ENCODE measurements at regions not wholly inside any gene's neighbourhood (a gene's known extent, or its start where the extent isn't known, plus 50 kb on each side); places are given as distances from the start of the nearest gene placed in this dataset.

DNA sequence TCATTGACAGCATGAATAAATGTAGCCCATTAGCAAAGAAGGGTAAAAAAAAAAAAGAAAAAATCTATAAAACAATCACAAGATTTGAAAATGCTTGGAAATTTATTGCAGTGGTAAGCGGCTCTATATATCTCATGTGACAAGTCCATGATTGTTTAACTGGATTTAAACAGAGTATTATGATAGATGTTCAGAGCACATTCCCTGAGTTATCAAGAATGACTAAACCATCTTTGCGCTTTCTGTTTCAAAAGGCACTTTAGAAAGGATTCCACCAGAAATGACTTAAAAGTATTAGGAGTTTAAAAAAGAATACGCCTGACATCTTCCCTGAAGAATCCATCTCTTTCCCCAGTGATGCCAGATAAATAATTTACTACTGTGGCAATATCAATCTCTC is 409.5 kb upstream of the UBE2E3 start:
- no peaks in the 10 kb centered on the region for H3K9me3 Mint-ChIP-seq
- no CpG with 5 or more reads among the region's 3 CpGs for WGBS (ENCODE audit: insufficient coverage)
- DNase-seq (no peak), ATAC-seq (replicated peaks in 1 of 4) (no peak)
- peaks cover 3 to 6% of the 10 kb centered on the region in 2 donors for H3K27me3 Mint-ChIP-seq
- H3K4me3 Mint-ChIP-seq = no peak overlapping the region
- no peaks in the 10 kb centered on the region for H3K36me3 Mint-ChIP-seq
- no peaks in the 10 kb centered on the region for H3K27me3 ChIP-seq (replicated peaks in 1 of 2; ENCODE audit: control insufficient read depth in 2 of 2, extremely low read depth in 1 of 2, insufficient read depth in 2 of 2, low read length in 1 of 2)
- no peak overlapping the region for H3K27ac ChIP-seq (ENCODE audit: low read length)
- H3K36me3 ChIP-seq (ENCODE audit: control insufficient read depth in 2 of 2, extremely low read depth in 1 of 2, insufficient read depth in 1 of 2, low read length in 1 of 2) = no peaks in the 10 kb centered on the region
- no peaks in the 10 kb centered on the region for H3K4me1 Mint-ChIP-seq
- H3K27ac Mint-ChIP-seq = no peak overlapping the region
- POLR2A ChIA-PET = interaction anchor here in 1 of 2 donors (0.7 kb wide), 1 partner anchor 952 kb away, joined by 4 read pairs; no protein-coding TSS in a partner anchor
- H3K4me1 ChIP-seq (ENCODE audit: control insufficient read depth in 1 of 2, extremely low read depth in 1 of 2, insufficient read depth in 2 of 2, low read length in 2 of 2) = no peaks in the 10 kb centered on the region
- no peak overlapping the region for H3K4me3 ChIP-seq (ENCODE audit: control insufficient read depth in 1 of 2, extremely low read depth in 1 of 2, low read length in 1 of 2)
- CTCF ChIA-PET = no interaction called here
- H3K9me3 ChIP-seq = no peaks in the 10 kb centered on the region

DNA sequence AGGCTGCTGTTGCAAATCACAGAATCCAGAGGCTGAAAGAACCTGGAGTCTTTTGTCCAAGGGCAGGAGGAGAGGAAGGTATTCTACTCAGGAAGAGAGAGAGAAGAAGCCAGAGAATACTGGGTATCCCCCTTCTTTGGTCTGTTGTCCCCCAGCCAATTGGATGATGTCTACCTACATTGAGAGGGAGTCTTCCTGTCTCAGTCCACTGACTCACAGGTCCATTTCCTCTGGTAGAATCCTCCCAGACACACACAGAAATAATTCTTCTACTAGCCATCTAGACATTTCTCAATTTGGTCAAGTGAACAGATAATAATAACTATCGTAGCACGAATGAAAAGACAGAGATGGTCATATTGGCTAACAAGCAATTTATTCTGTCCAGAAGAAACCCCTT is 416.4 kb upstream of the UBE2E3 start:
- Mint-ChIP-seq H3K27me3 (peaks cover 5 to 8% of the 10 kb centered on the region in 2 donors), H3K9me3 (no peaks in the 10 kb centered on the region), H3K4me3 (no peak overlapping the region), H3K27ac (no peak overlapping the region), H3K36me3 (no peaks in the 10 kb centered on the region), H3K4me1 (no peaks in the 10 kb centered on the region)
- no peaks in the 10 kb centered on the region for H3K9me3 ChIP-seq
- no CpG with 5 or more reads among the region's 2 CpGs for WGBS (ENCODE audit: insufficient coverage)
- ChIA-PET CTCF (no interaction called here), POLR2A (no interaction called here)
- H3K27ac ChIP-seq (ENCODE audit: low read length) = no peak overlapping the region
- ATAC-seq (replicated peaks in 1 of 4) = no peak
- DNase-seq = no peak
- H3K4me1 ChIP-seq (ENCODE audit: control insufficient read depth in 1 of 2, extremely low read depth in 1 of 2, insufficient read depth in 2 of 2, low read length in 2 of 2) = no peaks in the 10 kb centered on the region
- no peaks in the 10 kb centered on the region for H3K36me3 ChIP-seq (ENCODE audit: control insufficient read depth in 2 of 2, extremely low read depth in 1 of 2, insufficient read depth in 1 of 2, low read length in 1 of 2)
- peaks cover 0 to 4% of the 10 kb centered on the region in 2 experiments for H3K27me3 ChIP-seq (replicated peaks in 1 of 2; ENCODE audit: control insufficient read depth in 2 of 2, extremely low read depth in 1 of 2, insufficient read depth in 2 of 2, low read length in 1 of 2)
- H3K4me3 ChIP-seq (ENCODE audit: control insufficient read depth in 1 of 2, extremely low read depth in 1 of 2, low read length in 1 of 2) = no peak overlapping the region

DNA sequence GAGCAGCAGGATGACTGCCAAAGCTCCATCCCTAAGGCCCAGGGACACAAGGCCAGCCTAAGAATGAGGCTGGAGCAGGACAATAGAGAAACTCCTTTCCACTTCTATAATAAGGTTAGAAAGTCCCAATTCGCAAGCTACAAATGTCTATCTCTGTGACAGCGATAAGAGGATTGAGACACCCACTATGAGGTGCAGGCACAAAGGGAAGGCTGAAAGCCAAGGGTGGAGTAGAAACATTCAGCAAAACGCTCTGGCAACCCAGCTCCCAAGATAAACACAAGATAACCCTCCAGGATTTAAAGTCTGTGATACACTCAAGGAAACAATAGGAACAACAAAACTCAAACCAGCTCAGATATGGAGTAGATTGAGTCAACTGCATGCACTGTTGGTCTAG is 418.0 kb upstream of the UBE2E3 start:
- H3K27ac ChIP-seq (ENCODE audit: low read length) = no peak overlapping the region
- Mint-ChIP-seq H3K4me3 (no peak overlapping the region), H3K36me3 (no peaks in the 10 kb centered on the region), H3K4me1 (no peaks in the 10 kb centered on the region), H3K27ac (no peak overlapping the region), H3K27me3 (peaks cover 1 to 8% of the 10 kb centered on the region in 2 donors), H3K9me3 (no peaks in the 10 kb centered on the region)
- H3K9me3 ChIP-seq = no peaks in the 10 kb centered on the region
- ChIA-PET POLR2A (interaction anchor here in 1 of 2 donors (0.7 kb wide), 1 partner anchor 51 kb away, joined by 4 read pairs; no protein-coding TSS in a partner anchor), CTCF (no interaction called here)
- ATAC-seq (replicated peaks in 1 of 4) (no peak), DNase-seq (no peak)
- no peaks in the 10 kb centered on the region for H3K36me3 ChIP-seq (ENCODE audit: control insufficient read depth in 2 of 2, extremely low read depth in 1 of 2, insufficient read depth in 1 of 2, low read length in 1 of 2)
- no peaks in the 10 kb centered on the region for H3K4me1 ChIP-seq (ENCODE audit: control insufficient read depth in 1 of 2, extremely low read depth in 1 of 2, insufficient read depth in 2 of 2, low read length in 2 of 2)
- WGBS (ENCODE audit: insufficient coverage) = no CpG with 5 or more reads among the region's 3 CpGs
- peaks cover 0 to 4% of the 10 kb centered on the region in 2 experiments for H3K27me3 ChIP-seq (replicated peaks in 1 of 2; ENCODE audit: control insufficient read depth in 2 of 2, extremely low read depth in 1 of 2, insufficient read depth in 2 of 2, low read length in 1 of 2)
- no peak overlapping the region for H3K4me3 ChIP-seq (ENCODE audit: control insufficient read depth in 1 of 2, extremely low read depth in 1 of 2, low read length in 1 of 2)

DNA sequence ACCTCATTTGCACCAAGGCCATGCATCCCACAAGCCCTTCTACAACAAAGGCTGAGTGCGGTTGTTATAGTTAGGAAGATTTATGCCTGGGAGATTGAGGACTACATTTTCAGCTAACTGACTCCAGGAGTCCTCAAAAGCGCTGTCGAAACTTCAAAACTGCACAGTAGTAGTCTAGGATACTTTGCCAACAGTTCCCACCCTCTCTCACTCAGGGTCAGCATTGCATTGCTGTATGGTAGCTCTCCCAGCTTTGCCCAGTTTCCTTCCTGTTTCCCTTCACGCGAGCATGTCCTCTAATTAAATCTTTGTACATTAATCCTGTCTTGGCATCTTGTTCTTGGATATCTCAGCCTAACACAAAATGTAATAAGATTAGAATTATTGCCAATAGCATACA is 420.6 kb upstream of the UBE2E3 start:
- Mint-ChIP-seq H3K27ac (no peak overlapping the region), H3K4me3 (no peak overlapping the region), H3K9me3 (no peaks in the 10 kb centered on the region), H3K4me1 (no peaks in the 10 kb centered on the region), H3K27me3 (peaks cover 1 to 8% of the 10 kb centered on the region in 2 donors), H3K36me3 (no peaks in the 10 kb centered on the region)
- H3K4me1 ChIP-seq (ENCODE audit: control insufficient read depth in 1 of 2, extremely low read depth in 1 of 2, insufficient read depth in 2 of 2, low read length in 2 of 2) = no peaks in the 10 kb centered on the region
- no peaks in the 10 kb centered on the region for H3K9me3 ChIP-seq
- 23% methylated on average over 2 of the region's 5 CpGs for WGBS (ENCODE audit: insufficient coverage)
- H3K27ac ChIP-seq (ENCODE audit: low read length) = no peak overlapping the region
- ATAC-seq (replicated peaks in 1 of 4) = no peak
- no peaks in the 10 kb centered on the region for H3K36me3 ChIP-seq (ENCODE audit: control insufficient read depth in 2 of 2, extremely low read depth in 1 of 2, insufficient read depth in 1 of 2, low read length in 1 of 2)
- ChIA-PET CTCF (no interaction called here), POLR2A (no interaction called here)
- H3K4me3 ChIP-seq (ENCODE audit: control insufficient read depth in 1 of 2, extremely low read depth in 1 of 2, low read length in 1 of 2) = no peak overlapping the region
- no peak for DNase-seq
- peaks cover 0 to 12% of the 10 kb centered on the region in 2 experiments for H3K27me3 ChIP-seq (replicated peaks in 1 of 2; ENCODE audit: control insufficient read depth in 2 of 2, extremely low read depth in 1 of 2, insufficient read depth in 2 of 2, low read length in 1 of 2)

DNA sequence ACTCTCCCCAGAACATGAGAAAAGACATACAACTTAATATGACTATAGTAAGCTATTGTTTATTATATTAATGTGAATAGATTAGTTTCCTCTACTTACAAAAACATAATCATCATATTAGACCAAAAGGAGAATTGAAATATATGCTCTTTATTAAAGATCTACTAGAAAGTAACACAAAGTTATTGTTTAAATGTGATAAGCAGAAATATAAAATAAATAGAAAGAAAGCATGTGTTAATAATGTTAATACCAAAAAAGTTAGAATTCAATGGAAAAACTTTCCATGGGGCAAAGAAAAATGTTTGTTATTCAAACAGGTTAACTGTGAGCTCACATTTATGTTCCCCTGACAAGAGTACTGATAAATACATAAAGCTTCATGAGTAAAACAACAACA is 421.4 kb upstream of the UBE2E3 start:
- no peak for DNase-seq
- Mint-ChIP-seq H3K4me3 (no peak overlapping the region), H3K36me3 (no peaks in the 10 kb centered on the region), H3K4me1 (no peaks in the 10 kb centered on the region), H3K27me3 (peaks cover 1 to 8% of the 10 kb centered on the region in 2 donors), H3K9me3 (peaks cover 0 to 4% (median 0%) of the 10 kb centered on the region in 3 donors), H3K27ac (no peak overlapping the region)
- ChIA-PET POLR2A (no interaction called here), CTCF (interaction anchor here in 1 of 2 donors (0.5 kb wide), 1 partner anchor 1036 kb away, joined by 7 read pairs; no protein-coding TSS in a partner anchor)
- no peak for ATAC-seq (replicated peaks in 1 of 4)
- Histone ChIP-seq H3K36me3 (ENCODE audit: control insufficient read depth in 2 of 2, extremely low read depth in 1 of 2, insufficient read depth in 1 of 2, low read length in 1 of 2) (no peaks in the 10 kb centered on the region), H3K27me3 (replicated peaks in 1 of 2; ENCODE audit: control insufficient read depth in 2 of 2, extremely low read depth in 1 of 2, insufficient read depth in 2 of 2, low read length in 1 of 2) (peaks cover 0 to 12% of the 10 kb centered on the region in 2 experiments), H3K4me3 (ENCODE audit: control insufficient read depth in 1 of 2, extremely low read depth in 1 of 2, low read length in 1 of 2) (no peak overlapping the region), H3K27ac (ENCODE audit: low read length) (no peak overlapping the region), H3K4me1 (ENCODE audit: control insufficient read depth in 1 of 2, extremely low read depth in 1 of 2, insufficient read depth in 2 of 2, low read length in 2 of 2) (no peaks in the 10 kb centered on the region), H3K9me3 (no peaks in the 10 kb centered on the region)

DNA sequence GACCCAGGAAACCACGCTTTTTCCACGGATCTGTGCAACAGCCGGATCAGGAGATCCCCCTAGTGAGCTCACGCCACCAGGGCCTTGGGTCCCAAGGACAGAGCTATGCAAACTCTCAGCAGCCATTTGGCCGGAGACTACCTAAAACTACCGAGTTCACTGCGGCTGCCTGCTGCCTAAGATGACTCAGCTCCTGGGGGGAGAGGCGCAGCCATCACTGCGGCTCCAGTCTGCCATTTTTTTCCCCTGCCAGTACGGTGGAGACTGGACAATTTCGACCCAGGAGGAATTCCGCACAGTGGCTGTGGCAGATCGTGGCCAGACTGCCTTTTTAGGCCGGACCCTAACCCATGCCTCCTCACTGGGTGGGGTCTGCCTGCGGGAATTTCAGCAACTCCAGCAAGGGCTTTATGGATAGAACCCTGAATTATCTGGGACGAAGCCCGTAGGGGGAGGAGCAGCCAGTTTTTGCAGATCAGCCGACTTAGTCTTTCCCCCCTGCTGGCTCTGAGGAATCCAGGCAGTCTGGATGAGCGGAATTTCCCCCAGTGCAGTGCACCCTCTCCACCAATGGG is 424.9 kb upstream of the UBE2E3 start:
- 91% methylated on average over 19 of the region's 19 CpGs for WGBS (ENCODE audit: insufficient coverage)
- Mint-ChIP-seq H3K27ac (no peak overlapping the region), H3K9me3 (peaks cover 0 to 4% (median 0%) of the 10 kb centered on the region in 3 donors), H3K36me3 (no peaks in the 10 kb centered on the region), H3K27me3 (peaks cover 0 to 3% of the 10 kb centered on the region in 2 donors), H3K4me3 (no peak overlapping the region), H3K4me1 (no peaks in the 10 kb centered on the region)
- ATAC-seq (replicated peaks in 1 of 4) = no peak
- no peak overlapping the region for H3K27ac ChIP-seq (ENCODE audit: low read length)
- no peaks in the 10 kb centered on the region for H3K9me3 ChIP-seq
- H3K4me1 ChIP-seq (ENCODE audit: control insufficient read depth in 1 of 2, extremely low read depth in 1 of 2, insufficient read depth in 2 of 2, low read length in 2 of 2) = no peaks in the 10 kb centered on the region
- DNase-seq = no peak
- POLR2A ChIA-PET = no interaction called here
- H3K4me3 ChIP-seq (ENCODE audit: control insufficient read depth in 1 of 2, extremely low read depth in 1 of 2, low read length in 1 of 2) = no peak overlapping the region
- H3K36me3 ChIP-seq (ENCODE audit: control insufficient read depth in 2 of 2, extremely low read depth in 1 of 2, insufficient read depth in 1 of 2, low read length in 1 of 2) = no peaks in the 10 kb centered on the region
- peaks cover 0 to 9% of the 10 kb centered on the region in 2 experiments for H3K27me3 ChIP-seq (replicated peaks in 1 of 2; ENCODE audit: control insufficient read depth in 2 of 2, extremely low read depth in 1 of 2, insufficient read depth in 2 of 2, low read length in 1 of 2)
- CTCF ChIA-PET = no interaction called here

DNA sequence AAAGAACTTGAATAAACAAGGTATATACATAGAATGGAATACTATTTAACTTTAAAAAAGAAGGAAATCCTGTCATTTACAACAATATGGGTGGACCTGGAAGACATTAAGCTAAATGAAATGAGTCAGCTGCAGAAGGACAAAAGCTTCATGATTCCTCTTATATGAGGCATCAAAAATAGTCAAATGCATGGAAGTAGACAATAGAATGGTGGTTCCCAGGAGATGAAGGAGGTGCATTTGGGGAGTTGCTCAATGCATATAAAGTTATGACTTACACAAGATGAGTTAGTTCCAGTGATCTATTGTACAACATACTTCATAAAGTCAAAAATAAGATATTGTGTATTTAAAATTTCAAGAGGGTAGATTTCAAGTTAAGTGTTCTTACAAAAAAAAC is 426.1 kb upstream of the UBE2E3 start:
- peaks cover 0 to 4% (median 0%) of the 10 kb centered on the region in 3 donors for H3K9me3 Mint-ChIP-seq
- no peak for ATAC-seq (replicated peaks in 1 of 4)
- no peak overlapping the region for H3K27ac Mint-ChIP-seq
- no peaks in the 10 kb centered on the region for H3K36me3 Mint-ChIP-seq
- H3K27me3 Mint-ChIP-seq = peaks cover 0 to 3% of the 10 kb centered on the region in 2 donors
- H3K4me1 Mint-ChIP-seq = no peaks in the 10 kb centered on the region
- Histone ChIP-seq H3K36me3 (ENCODE audit: control insufficient read depth in 2 of 2, extremely low read depth in 1 of 2, insufficient read depth in 1 of 2, low read length in 1 of 2) (no peaks in the 10 kb centered on the region), H3K27ac (ENCODE audit: low read length) (no peak overlapping the region), H3K9me3 (no peaks in the 10 kb centered on the region), H3K27me3 (replicated peaks in 1 of 2; ENCODE audit: control insufficient read depth in 2 of 2, extremely low read depth in 1 of 2, insufficient read depth in 2 of 2, low read length in 1 of 2) (peaks cover 0 to 9% of the 10 kb centered on the region in 2 experiments), H3K4me1 (ENCODE audit: control insufficient read depth in 1 of 2, extremely low read depth in 1 of 2, insufficient read depth in 2 of 2, low read length in 2 of 2) (no peaks in the 10 kb centered on the region), H3K4me3 (ENCODE audit: control insufficient read depth in 1 of 2, extremely low read depth in 1 of 2, low read length in 1 of 2) (no peak overlapping the region)
- no peak overlapping the region for H3K4me3 Mint-ChIP-seq
- ChIA-PET POLR2A (no interaction called here), CTCF (no interaction called here)
- no peak for DNase-seq
